DOHH2 (cell line): ENCODE measurements at regions not wholly inside any gene's neighbourhood (a gene's known extent, or its start where the extent isn't known, plus 50 kb on each side); places are given as distances from the start of the nearest gene placed in this dataset.
"Not testable (repeated sequence)": the region's sequence is repeated elsewhere in the genome, so short reads cannot be mapped to it uniquely, and the experiment has no call there.

Experiments
- H3F3A ChIP-seq: fragments of 200-600 bp; sonication (generic), shearing (Covaris generic); 2 replicates; pipeline ENCODE4 v1.6.0; 2016; ENCODE audit warnings: antibody characterized with exemption, mild to moderate bottlenecking; ENCODE audit not compliant: control insufficient read depth, insufficient read depth
- H3K27ac ChIP-seq: fragments of 200-600 bp; sonication (generic); 2 replicates; pipeline ENCODE4 v1.5.1; 2014; ENCODE audit warnings: low read depth, mild to moderate bottlenecking, low read length, moderate library complexity
- H3K27me3 ChIP-seq: fragments of 200-600 bp; sonication (generic); 2 replicates; pipeline ENCODE4 v1.6.1; 2014; ENCODE audit warnings: mild to moderate bottlenecking, low read length, mixed read lengths; ENCODE audit not compliant: control insufficient read depth
- H3K36me3 ChIP-seq: fragments of 200-600 bp; sonication (generic); 2 replicates; pipeline ENCODE4 v1.6.1; 2014; ENCODE audit warnings: mild to moderate bottlenecking, low read length, moderate library complexity, mixed read lengths; ENCODE audit not compliant: control insufficient read depth
- H3K4me1 ChIP-seq: fragments of 200-600 bp; sonication (generic); 2 replicates; pipeline ENCODE4 v1.6.1; 2014; ENCODE audit warnings: mild to moderate bottlenecking, low read length, mixed read lengths; ENCODE audit not compliant: control insufficient read depth
- H3K4me2 ChIP-seq: fragments of 200-600 bp; sonication (generic); 2 replicates; pipeline ENCODE4 v1.6.0; 2014; ENCODE audit warnings: mild to moderate bottlenecking, low read length, moderate library complexity
- H3K4me3 ChIP-seq: fragments of 200-600 bp; sonication (generic); 2 replicates; pipeline ENCODE4 v1.5.1; 2014; ENCODE audit warnings: mild to moderate bottlenecking, low read length, mixed read lengths
- H3K79me2 ChIP-seq: fragments of 200-600 bp; sonication (generic); 2 replicates; pipeline ENCODE4 v1.6.1; 2014; ENCODE audit warnings: mild to moderate bottlenecking, low read length, mixed read lengths; ENCODE audit not compliant: control insufficient read depth
- H3K9me2 ChIP-seq: fragments of 200-600 bp; sonication (generic); replicated peaks from 2 replicates; pipeline ENCODE4 v1.6.1; 2014; ENCODE audit warnings: mild to moderate bottlenecking, low read length, mixed read lengths; ENCODE audit not compliant: control insufficient read depth
- H3K9me3 ChIP-seq: fragments of 200-600 bp; sonication (generic); 2 replicates; pipeline ENCODE4 v1.6.1; 2014; ENCODE audit warnings: antibody characterized with exemption, low read length, mixed read lengths; ENCODE audit not compliant: control insufficient read depth, insufficient read depth
- H4K20me1 ChIP-seq: fragments of 200-600 bp; sonication (generic); 2 replicates; pipeline ENCODE4 v1.6.0; 2014; ENCODE audit warnings: low read depth, mild to moderate bottlenecking, antibody characterized with exemption, low read length, moderate library complexity; ENCODE audit not compliant: control insufficient read depth, insufficient read depth
- EZH2phosphoT487 ChIP-seq: fragments of 200-600 bp; sonication (generic); IDR thresholded peaks from 2 replicates; pipeline ENCODE4 v1.6.1; 2017; ENCODE audit warnings: borderline replicate concordance, mild to moderate bottlenecking, antibody characterized with exemption, low read length, moderate library complexity, mixed read lengths
- TF ChIP-seq, protein P1 (sequence below): fragments of 200-600 bp; sonication (generic); IDR thresholded peaks from one replicate; pipeline ENCODE4 v1.5.1; 2014; ENCODE audit warnings: antibody characterized with exemption, mild to moderate bottlenecking, low read depth, low read length; ENCODE audit not compliant: poor library complexity, severe bottlenecking

- H3K9me3 ChIP-seq = no peaks in the 10 kb centered on the region
- no peaks in the 10 kb centered on the region for H3K36me3 ChIP-seq
- no peak overlapping the region for H3K27ac ChIP-seq
- no peaks in the 10 kb centered on the region for H3K4me1 ChIP-seq
- H3K4me3 ChIP-seq = no peak overlapping the region
- no peak for TF ChIP-seq EZH2phosphoT487
- TF ChIP-seq, protein P1, sequence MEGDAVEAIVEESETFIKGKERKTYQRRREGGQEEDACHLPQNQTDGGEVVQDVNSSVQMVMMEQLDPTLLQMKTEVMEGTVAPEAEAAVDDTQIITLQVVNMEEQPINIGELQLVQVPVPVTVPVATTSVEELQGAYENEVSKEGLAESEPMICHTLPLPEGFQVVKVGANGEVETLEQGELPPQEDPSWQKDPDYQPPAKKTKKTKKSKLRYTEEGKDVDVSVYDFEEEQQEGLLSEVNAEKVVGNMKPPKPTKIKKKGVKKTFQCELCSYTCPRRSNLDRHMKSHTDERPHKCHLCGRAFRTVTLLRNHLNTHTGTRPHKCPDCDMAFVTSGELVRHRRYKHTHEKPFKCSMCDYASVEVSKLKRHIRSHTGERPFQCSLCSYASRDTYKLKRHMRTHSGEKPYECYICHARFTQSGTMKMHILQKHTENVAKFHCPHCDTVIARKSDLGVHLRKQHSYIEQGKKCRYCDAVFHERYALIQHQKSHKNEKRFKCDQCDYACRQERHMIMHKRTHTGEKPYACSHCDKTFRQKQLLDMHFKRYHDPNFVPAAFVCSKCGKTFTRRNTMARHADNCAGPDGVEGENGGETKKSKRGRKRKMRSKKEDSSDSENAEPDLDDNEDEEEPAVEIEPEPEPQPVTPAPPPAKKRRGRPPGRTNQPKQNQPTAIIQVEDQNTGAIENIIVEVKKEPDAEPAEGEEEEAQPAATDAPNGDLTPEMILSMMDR = no peak
- H3K9me2 ChIP-seq = no peaks in the 10 kb centered on the region
- no peak overlapping the region for H3K4me2 ChIP-seq
- H4K20me1 ChIP-seq = no peaks in the 10 kb centered on the region
- no peaks in the 10 kb centered on the region for H3K27me3 ChIP-seq
- H3K79me2 ChIP-seq = no peaks in the 10 kb centered on the region
- H3F3A ChIP-seq = no peaks in the 10 kb centered on the region
These were observed 484.9 kb downstream of the TMEM38B start for GRCh38 chr9:106179191-106179590.

GRCh38 chr9:106203815-106204516 lies 509.6 kb downstream of the TMEM38B start:
- not testable (repeated sequence) for H3K9me2 ChIP-seq, H3K4me3 ChIP-seq, H3F3A ChIP-seq, H3K4me2 ChIP-seq, H3K27me3 ChIP-seq, H3K36me3 ChIP-seq, H3K79me2 ChIP-seq, H3K4me1 ChIP-seq, H3K9me3 ChIP-seq, H4K20me1 ChIP-seq, H3K27ac ChIP-seq

DNA sequence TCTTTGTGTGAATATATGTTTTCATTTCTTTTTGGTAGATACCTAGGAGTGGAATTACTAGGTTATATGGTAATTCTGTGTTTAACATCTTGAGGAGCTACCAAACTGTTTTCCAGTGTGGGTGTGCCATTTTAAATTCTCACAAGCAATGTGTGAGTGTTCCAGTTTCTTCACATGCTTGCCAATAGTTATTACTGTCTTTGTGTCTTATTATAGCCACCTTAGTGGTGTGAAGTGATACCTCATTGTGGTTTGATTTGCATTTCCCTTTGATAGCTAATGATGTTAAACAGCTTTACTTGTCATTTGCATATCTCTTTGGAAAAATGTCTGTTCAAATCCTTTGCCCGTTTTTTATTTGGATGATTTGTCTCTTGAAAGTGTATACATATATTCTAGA lies 513.0 kb downstream of the TMEM38B start:
- H3F3A ChIP-seq = no peaks in the 10 kb centered on the region
- H3K27ac ChIP-seq = no peak overlapping the region
- H3K9me2 ChIP-seq = no peaks in the 10 kb centered on the region
- no peak for TF ChIP-seq EZH2phosphoT487
- TF ChIP-seq, protein P1 = no peak
- no peak overlapping the region for H3K4me3 ChIP-seq
- no peaks in the 10 kb centered on the region for H3K27me3 ChIP-seq
- H3K4me2 ChIP-seq = no peak overlapping the region
- H3K36me3 ChIP-seq = no peaks in the 10 kb centered on the region
- H3K9me3 ChIP-seq = no peaks in the 10 kb centered on the region
- H3K4me1 ChIP-seq = no peaks in the 10 kb centered on the region
- H4K20me1 ChIP-seq = no peaks in the 10 kb centered on the region
- H3K79me2 ChIP-seq = no peaks in the 10 kb centered on the region

GRCh38 chr9:106218427-106218826 lies 524.1 kb downstream of the TMEM38B start:
- H3K4me1 ChIP-seq = no peaks in the 10 kb centered on the region
- H3K36me3 ChIP-seq = no peaks in the 10 kb centered on the region
- H3K27ac ChIP-seq = no peak overlapping the region
- no peaks in the 10 kb centered on the region for H3K9me2 ChIP-seq
- TF ChIP-seq, protein P1 = no peak
- TF ChIP-seq EZH2phosphoT487 = no peak
- no peaks in the 10 kb centered on the region for H4K20me1 ChIP-seq
- no peaks in the 10 kb centered on the region for H3K9me3 ChIP-seq
- H3F3A ChIP-seq = no peaks in the 10 kb centered on the region
- no peak overlapping the region for H3K4me2 ChIP-seq
- no peaks in the 10 kb centered on the region for H3K79me2 ChIP-seq
- no peak overlapping the region for H3K4me3 ChIP-seq
- H3K27me3 ChIP-seq = no peaks in the 10 kb centered on the region
